Medulla oblongata (tissue), 1 donor: ENCODE measurements at regions not wholly inside any gene's neighbourhood (a gene's known extent, or its start where the extent isn't known, plus 50 kb on each side); places are given as distances from the start of the nearest gene placed in this dataset.
"Not testable (repeated sequence)": the region's sequence is repeated elsewhere in the genome, so short reads cannot be mapped to it uniquely, and the experiment has no call there.

Source experiments
- DNase-seq: peaks from one replicate; pipeline ENCODE4 v3.0.0-alpha.2; 2015; ENCODE audit errors: extremely low spot score

DNA sequence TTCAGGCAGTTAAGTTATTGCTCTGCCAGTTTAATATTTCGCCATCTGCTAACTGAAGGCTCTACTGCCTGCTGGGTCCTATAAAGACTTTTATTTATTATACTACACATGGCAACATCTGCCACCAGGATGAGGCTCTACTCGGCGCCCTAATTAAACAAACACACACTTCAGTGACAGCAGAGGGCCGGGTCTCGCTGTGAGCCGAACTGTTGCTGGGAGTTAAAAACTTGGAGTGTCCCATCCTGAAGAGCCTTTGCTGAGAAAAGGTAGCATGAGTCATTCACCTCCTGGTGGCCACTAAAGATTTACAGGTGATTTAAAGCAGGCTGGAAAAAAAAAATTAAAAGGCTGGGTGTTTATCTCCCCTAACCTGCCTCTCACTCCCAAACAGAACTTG is 183.7 kb downstream of the NPIPA8 start:
- not testable (repeated sequence) for DNase-seq

DNA sequence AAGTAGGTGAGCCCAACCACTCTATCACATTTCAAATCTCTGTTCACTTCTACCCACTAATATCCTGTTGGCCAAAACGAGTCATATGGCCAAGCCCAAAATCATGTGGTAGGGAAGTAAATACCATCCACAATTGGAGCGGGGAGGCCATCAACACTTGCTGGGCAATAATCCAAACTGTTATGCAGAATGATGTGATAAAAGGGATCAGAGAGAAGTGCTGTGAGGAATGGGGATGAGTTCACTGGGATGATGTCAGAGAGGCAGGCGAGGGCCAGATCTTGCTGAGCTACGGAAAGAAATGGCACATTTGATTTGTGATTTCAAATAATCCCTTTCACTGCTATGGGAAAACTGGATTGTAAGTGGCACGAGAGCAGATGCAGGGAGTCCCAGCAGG is 188.4 kb downstream of the NPIPA8 start:
- not testable (repeated sequence) for DNase-seq

DNA sequence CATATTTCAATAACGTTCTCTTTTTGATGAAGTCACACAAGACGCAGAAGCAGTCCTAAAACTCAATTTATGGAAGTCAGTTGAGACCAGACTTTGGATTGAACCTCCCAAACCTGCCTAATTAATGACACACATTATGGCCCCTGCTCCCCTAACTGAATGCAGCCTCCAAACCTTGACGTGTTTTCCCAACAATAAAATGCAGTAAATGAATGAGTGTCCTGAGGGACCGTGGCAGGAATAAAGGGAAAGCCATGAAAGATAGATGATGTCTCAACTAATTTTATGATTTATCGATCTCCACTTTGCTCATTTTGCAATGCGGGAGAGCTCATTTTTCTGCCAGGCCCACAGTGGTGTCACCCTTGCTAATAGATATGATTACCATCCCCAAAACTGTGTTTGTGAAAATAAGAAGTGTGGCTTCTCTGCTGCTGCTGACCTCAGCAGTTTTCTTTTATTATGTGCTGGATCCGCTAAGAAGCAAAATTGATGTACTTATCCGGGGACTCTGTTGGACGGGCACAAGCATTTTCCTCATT is 189.9 kb downstream of the NPIPA8 start:
- not testable (repeated sequence) for DNase-seq

DNA sequence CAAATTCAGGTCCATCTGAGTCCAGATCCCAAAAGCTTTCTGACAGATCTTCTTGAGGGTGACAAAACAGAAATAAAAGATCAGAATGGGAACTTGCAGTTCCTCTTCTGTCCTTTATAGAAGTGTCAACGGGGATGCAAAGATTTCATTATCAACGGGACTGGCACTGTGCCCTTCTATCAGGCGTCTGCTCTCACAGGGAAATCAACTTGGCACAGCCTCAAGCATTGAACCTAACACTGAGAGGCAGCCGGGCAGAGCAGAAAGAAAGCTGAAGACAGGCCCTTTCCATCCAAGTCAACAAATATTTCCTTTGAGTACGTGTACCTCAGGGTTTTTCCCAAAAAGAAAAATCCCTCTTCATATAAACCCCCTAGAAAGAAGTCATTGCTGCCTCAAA is 194.5 kb downstream of the NPIPA8 start:
- DNase-seq, result not testable (repeated sequence)

DNA sequence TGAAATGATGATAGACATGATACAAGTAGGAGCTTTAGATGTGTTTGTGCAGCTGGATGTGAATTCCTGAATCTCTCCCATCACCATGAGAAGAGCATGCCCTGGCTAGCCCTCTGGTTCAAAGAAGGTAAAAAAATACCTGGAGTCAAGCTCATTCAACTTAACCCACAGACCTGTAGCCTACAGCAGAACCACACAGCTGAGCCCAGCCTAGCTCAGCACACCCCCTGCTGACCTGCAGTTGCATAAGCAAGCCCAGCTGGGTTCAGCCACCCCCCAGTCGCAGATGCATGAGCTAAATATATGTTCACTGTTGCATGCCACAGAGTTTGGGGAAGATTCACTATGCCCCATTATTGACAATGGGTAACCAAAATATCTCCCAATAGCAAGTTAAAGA is 200.2 kb downstream of the NPIPA8 start:
- DNase-seq, result not testable (repeated sequence)

DNA sequence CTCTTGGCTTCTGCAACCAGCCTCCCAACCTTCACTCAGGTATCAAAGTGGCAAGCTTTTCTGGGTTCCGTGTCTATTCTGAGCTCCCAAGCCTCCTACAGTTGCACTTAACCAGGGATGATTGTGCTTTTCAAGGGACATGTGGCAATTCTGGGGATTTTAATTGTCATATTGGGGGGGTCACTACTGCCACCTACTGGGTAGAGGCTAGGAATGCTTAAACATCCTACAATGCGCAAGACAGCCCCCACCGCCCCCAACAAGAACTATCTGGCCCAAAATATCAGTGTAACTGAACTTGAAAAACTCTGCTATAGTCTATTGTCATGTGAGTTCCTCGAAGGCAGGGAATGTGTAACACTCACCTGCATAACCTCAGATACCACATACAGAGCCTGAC is 201.5 kb downstream of the NPIPA8 start:
- DNase-seq, result not testable (repeated sequence)

DNA sequence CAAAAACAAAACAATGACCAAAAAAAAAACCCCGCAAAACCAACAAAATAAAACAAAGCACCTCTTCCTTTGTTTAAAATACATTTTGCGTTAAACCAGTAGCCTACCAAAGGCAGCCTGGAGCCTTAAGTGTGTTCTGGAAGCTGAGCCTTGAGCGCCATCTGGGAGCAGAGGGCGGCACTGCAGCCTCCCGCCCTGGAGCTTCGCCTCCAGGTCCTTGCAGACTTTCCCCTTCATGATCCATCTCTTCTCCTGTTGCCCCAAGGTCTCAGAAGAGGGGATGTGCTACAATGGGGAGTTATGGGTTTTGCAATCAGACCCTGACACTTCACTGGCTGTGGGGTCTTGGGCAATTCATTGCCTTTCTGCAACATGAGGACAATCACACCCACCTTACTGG is 204.9 kb downstream of the NPIPA8 start:
- not testable (repeated sequence) for DNase-seq

DNA sequence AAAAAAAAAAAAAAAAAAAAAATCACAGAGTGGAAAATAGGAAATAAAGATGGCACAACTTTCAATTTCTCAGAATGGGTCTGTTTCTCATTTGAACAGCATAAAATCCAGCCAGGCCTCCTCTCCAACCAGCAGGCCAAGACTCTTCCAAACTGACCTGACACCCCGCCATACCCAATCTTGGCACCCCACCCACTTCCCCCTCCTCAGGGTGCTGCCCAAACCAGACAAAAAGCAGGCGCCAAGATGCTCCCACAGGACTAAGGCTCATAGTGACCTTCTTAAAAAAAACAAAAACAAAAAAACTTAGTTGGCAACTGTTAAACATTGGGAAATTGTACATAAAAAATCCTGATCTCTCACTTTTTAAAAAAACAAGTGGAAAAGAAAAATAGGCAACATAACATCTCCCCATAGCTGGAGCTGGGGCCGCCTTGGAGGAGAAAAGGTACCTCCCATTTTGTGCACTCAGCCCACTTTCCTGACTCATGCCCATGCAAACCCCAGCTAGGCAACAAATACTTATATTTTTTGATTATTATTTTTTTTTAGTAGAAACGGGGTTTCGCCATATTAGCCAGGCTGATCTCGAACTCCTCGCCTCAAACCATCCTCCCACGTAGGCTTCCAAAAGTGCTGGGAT is 205.9 kb downstream of the NPIPA8 start:
- not testable (repeated sequence) for DNase-seq

DNA sequence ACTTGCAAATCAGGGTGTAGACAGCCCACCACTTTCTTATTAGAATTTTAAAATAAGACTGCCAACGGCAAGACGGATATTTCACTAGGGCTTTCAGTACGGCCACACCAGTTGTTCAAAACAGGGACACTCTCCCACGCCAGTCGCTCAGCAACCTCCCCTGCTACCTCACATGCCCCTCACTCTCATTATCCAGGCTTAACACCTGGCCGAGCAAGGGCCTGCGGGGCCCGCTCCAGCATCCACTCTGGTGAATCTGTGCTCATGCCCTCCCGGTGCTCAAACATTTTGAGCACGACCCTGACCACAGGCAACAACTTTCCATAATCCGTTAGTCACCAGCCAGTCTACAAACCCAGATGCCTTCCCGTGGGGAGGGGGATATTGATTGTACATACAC is 209.5 kb downstream of the NPIPA8 start:
- not testable (repeated sequence) for DNase-seq

DNA sequence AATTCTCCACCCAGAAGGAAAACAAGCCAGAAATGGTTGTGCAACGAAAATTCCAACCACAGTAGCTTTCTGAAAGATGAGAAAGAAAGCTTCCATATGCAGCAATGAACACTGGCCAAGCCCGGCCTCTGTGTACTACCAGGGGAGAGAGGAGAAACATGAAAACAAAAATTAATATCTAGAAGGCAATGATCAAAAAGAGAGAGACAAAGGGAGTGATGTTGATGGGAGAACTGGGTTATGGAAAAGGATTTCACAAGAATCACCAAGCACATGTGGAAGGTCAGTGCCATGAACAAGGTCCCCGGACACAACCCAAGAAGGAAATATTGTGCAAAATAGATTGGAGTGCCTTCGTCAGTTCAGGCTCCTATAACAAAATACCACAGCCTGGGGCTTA is 217.4 kb downstream of the NPIPA8 start:
- DNase-seq, result not testable (repeated sequence)

DNA sequence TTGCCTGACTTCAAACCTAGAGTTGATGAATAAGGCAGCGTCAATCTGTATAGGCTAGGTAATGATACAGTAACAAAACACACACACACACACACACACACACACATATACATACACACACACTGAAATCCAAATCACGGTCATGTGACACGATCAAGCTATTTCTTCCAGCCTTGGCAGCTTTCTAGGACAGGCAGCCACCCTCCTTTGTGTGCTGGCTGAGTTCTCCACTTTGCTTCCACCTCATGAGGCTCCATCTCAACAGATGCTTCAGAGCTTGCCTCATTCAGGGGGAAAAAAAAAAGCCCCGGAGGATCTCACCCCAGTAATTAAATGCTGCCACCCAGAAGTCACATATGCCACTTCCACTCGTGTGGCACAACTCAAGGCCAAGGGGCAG is 217.9 kb downstream of the NPIPA8 start:
- not testable (repeated sequence) for DNase-seq

DNA sequence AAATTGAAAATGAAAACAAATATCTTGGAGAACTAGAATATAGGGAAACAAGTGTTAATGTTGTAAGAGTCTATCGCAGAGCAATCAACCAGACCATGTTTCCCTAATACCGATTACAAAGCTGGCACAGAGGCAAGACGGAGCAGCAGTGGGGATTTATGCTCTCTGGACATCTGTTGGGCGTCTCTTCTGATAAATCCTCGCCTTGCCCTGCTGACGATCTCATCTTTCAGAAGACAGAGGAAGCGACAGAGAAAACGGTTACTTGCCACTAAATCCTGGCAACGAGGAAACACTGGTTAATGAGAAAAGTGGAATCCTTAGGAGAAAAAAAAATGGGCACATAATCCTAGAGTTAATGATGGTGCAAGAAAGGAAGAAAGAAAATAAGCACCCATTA is 218.5 kb downstream of the NPIPA8 start:
- not testable (repeated sequence) for DNase-seq

DNA sequence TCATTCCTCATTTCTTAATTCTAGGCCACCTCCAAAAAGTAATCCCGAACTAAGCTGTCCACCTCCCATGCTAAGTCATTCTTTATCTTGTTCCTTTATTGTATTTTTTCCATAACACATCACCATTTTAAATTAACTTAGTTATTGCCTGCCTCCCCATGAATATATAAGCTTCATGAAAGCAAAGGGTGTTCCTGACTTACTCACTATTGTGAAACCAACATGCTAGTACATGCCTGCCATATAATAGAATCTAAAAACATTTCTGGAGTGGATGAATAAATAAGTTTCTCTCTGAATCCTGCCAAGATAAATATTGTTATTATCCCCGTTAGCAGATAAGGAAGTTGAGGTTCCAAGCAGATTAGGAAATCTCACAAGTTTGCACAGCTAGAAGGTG is 232.1 kb downstream of the NPIPA8 start:
- DNase-seq, result not testable (repeated sequence)

DNA sequence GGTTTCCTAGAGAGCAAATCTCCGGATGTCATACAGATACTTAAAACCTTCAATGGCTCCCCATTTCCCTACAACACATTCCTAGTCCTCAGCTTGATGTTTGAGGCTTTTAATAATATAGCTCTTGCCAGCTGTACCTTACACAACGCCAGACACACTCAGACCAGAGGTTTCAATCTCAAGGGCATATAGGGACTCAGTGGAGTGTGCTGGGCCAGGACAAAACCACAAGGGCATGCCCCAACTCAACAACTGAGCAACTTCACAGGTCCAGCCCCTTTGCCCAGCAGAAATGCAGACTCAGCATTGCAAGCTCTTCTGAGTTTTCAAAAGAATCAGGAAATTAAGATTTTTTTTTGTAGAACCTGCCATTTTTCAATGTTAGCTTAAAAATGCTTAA is 235.5 kb downstream of the NPIPA8 start:
- not testable (repeated sequence) for DNase-seq

DNA sequence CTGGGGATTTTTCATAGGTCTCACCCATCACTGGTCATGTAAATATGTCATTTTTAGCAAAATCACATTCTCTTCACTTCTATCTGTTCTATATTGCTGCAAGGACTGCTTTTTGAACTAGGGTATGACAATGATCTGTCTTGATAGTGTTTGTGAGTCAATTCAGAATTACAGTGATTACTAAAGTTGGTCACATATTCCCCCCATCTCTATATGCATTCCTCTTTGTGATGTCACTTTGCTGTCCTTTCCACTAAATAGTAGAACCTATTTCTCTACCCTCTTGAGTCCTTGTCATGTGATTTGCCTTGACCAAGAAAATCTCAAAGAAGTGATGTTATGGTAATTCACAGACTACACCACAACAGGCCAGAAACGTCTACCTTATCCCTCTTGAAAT is 243.9 kb downstream of the NPIPA8 start:
- DNase-seq, result not testable (repeated sequence)

DNA sequence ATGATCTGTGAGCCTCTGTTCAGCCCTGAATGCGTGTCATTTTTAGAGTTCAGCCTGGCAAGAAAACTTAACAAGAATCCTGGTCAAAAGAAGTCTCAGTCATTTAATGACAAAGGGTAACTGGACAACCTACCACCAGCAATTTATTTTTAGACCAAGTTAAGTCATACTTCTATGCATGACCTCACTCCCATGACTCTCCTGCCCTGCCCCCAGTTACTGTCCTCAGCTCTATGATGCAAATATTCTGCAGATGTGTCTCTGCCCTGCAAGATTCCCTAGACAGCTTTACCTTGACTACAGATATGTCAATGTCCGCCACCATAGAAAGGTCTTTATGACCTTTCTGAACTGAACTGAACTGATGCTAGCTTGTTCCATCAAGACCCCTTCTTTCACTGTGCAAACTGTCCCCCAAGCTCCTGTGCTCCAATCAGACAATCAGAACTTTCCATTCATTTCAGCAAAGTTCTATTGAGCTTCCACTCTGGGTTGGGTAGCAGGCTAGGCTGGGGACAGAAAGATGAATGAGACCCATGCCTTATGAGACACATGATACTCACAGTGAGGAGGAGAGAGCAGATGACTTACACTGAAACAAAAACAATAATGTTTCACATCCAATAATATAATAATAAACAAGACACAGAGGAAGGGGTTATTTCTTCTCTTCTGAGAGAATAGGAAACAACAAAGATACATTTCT is 255.7 kb downstream of the NPIPA8 start:
- not testable (repeated sequence) for DNase-seq

DNA sequence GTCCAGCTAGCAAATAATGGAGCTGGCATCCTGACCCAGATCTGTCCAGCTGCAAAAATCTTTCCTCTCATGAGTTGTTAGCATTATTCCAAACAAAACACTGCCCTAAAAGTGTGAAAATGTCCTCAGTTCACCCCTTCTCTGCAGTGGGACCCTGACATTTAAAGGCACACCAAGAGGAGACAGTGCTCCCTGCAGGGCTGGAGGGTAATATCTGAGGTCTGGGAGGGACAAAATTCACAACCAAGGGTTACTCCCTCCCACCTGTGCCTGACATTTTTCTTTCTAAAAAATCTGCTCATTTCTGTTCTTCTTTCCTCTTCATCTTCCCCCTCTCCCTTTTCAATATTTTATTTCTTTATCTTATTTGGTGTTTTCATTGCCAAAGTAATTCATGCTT is 258.6 kb downstream of the NPIPA8 start:
- DNase-seq, result not testable (repeated sequence)

DNA sequence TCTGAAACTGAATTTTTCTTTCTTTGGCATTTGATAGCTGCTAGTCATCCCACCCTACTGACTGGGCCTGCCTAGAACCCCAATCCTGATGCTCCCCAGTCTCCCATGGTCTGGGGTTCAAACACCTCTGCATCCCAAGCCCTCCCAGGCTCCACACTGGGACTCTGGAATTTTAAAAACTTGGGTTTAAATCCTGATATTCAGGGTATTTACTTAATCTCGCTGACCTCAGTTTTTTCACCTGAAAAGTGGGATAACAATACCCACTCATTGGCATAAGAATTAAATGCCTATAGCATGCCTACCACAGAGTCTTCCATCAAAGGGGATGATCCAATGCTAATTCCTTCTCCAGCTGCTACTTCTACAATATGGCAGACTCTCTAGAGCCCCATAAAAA is 264.4 kb downstream of the NPIPA8 start:
- no peak for DNase-seq

DNA sequence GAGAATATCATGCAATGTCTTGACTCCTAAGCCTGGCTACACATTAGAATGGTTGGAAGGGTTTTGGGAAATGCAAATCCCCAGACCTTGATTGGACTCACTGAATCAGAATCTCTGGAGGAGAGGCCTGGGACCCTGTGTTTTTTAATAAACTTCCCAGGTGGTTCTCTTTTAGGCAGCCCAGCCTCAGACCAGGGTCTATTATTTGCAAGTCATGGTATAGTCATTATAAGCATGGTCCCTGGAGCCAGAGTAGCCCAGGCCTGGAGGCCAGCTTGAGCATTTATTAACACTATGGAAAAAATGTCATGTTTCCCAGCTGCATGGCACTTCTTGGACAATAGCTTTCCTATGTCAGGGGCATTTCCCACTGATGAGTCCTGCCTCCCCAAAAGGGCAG is 266.9 kb downstream of the NPIPA8 start:
- DNase-seq, result no peak

DNA sequence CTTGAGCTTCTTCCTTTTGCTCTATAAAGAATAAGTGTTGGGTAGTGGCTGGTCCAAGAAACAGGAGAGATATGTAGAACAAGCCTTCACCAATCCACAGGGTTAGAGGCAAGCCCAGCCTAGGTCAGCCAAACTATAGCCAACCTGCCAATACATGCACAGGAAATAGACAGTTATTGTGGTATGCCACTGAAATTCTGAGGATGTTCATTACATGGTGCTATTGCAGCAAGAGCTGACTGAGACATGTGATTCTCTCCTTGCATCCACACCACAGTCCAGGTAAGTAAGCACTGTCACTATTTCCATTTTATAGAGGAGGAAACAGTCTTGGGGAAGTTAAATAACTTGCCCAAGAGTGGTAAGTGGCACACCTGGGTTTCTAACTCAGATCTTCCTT is 268.1 kb downstream of the NPIPA8 start:
- no peak for DNase-seq

DNA sequence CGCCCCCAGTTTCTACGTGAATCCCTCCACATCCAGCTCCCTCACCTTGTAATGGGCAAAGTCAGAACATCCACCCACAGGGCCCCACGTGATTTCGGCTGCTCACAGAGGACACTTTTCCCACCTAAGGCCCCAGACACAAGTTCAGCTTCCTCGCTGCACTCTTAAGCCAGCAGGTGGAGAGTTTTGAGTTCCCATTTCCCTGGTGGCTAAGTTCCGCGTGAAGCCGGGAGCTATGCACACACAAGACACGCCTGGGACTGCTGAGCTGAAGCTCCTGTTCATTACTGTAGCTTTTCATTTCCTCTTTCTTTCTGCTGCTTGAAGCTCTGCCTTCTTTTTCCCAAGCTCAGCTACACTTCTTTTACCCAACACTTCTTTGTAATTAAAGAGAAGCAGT is 273.8 kb downstream of the NPIPA8 start:
- no peak for DNase-seq

DNA sequence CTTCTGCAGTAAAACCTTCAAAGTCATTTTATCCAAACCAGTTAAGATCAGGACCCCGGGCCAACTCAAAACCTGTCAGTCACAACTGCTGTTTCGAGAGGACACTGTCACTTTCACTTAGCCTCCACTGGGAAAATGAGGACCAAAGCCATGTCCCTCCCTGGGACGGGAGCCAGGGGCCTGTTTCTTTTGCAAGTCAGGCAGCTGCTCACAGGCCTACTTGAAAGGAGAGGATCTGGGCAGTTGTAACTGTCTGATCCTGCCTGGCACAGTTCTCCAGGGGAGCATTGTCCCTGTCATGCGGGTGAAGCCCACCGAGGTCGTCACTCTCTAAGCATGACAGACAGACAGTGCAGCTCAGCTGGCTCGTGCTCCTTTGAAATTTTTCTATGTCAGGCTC is 276.2 kb downstream of the NPIPA8 start:
- no peak for DNase-seq

DNA sequence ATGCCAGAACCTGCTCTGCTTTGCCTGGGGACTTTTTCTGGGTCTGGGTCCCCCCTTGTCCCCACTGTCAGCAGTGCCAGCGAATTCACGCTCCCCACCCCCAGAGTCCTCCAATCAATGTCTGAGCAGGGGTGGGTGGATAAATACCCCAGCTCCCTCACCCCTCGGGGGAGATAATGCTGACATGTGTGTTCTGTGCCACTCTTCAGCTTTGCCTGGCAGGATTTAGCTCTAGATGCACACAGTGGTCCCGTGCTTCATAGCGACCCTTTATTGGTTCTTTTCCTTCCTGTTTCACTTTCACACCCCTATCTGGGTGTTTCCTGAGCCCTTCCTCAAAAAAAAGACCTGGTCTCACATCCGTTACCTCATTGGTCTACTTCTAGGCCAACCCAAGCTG is 277.0 kb downstream of the NPIPA8 start:
- DNase-seq, result no peak
